Right lobe of liver (tissue), 4 donors: ENCODE measurements at regions not wholly inside any gene's neighbourhood (a gene's known extent, or its start where the extent isn't known, plus 50 kb on each side); places are given as distances from the start of the nearest gene placed in this dataset.

ENCODE experiments used
- POLR2A ChIP-seq: fragments of 450-650 bp; IDR thresholded peaks from one replicate; pipeline ENCODE4 v1.6.1; 2017; ENCODE audit warnings: antibody characterized with exemption, mild to moderate bottlenecking
- TF ChIP-seq, protein P1 (sequence below), 4 donors: fragments of 200-600 bp in 3 of 4; fragments of 450-650 bp in 1 of 4; IDR thresholded peaks; one replicate each; pipeline versions ENCODE4 v1.5.1 to v1.8.0; 2016 to 2022; ENCODE audit warnings: antibody characterized with exemption in 4 of 4, mild to moderate bottlenecking in 2 of 4
- donor health status: DM: no; HTN: no; CAD: no.
- donor health status: DM: no; HTN: no; CAD: no.
- donor health status: DM: no; HTN: yes; CAD: no.

DNA sequence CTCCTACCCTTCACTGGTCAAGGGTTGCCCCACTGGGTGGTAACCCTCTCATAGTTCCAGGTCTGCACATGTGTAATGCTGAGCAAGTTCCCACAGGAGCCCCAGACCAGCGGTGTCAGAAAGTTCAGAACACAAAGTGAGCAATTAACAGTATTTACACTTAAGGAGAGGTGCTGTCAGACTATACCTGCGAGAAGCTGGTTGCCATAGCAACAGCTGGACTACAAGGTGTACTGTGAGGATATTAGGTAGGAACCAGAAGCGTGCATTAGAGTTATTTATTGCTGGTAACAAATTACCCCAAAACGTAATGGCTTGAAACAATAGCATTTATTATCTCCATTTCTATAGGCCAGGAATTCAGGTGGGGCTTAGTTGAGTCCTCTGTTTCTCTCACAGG is 317.0 kb upstream of the RPS23 start:
- TF ChIP-seq, protein P1, sequence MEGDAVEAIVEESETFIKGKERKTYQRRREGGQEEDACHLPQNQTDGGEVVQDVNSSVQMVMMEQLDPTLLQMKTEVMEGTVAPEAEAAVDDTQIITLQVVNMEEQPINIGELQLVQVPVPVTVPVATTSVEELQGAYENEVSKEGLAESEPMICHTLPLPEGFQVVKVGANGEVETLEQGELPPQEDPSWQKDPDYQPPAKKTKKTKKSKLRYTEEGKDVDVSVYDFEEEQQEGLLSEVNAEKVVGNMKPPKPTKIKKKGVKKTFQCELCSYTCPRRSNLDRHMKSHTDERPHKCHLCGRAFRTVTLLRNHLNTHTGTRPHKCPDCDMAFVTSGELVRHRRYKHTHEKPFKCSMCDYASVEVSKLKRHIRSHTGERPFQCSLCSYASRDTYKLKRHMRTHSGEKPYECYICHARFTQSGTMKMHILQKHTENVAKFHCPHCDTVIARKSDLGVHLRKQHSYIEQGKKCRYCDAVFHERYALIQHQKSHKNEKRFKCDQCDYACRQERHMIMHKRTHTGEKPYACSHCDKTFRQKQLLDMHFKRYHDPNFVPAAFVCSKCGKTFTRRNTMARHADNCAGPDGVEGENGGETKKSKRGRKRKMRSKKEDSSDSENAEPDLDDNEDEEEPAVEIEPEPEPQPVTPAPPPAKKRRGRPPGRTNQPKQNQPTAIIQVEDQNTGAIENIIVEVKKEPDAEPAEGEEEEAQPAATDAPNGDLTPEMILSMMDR (IDR thresholded peaks at IDR 0.05), result no peak
- TF ChIP-seq POLR2A, result no peak
